ENCODE measurements at regions not wholly inside any gene's neighbourhood (a gene's known extent, or its start where the extent isn't known, plus 50 kb on each side); places are given as distances from the start of the nearest gene placed in this dataset.

DNA sequence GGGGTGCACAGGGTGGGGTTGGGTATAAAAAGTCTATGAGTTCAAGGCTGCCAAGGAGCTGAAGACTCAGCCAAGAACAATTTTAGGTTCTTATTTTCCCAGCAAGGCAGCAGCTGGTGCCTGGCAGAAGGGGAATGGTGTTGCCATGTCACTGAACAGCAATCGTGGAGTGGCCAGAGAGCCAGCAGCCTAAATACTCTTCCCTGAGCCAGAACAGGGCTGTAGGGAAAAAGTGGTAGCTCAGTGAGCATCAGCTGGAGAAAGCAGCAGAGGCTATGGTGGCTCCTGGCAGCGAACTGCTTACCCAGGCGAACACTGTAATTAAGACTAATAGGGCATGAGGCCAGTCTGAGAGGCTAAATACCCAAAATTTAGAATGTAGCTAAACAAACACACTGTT is 334.9 kb downstream of the RMST start:
- TF ChIP-seq, protein P1, sequence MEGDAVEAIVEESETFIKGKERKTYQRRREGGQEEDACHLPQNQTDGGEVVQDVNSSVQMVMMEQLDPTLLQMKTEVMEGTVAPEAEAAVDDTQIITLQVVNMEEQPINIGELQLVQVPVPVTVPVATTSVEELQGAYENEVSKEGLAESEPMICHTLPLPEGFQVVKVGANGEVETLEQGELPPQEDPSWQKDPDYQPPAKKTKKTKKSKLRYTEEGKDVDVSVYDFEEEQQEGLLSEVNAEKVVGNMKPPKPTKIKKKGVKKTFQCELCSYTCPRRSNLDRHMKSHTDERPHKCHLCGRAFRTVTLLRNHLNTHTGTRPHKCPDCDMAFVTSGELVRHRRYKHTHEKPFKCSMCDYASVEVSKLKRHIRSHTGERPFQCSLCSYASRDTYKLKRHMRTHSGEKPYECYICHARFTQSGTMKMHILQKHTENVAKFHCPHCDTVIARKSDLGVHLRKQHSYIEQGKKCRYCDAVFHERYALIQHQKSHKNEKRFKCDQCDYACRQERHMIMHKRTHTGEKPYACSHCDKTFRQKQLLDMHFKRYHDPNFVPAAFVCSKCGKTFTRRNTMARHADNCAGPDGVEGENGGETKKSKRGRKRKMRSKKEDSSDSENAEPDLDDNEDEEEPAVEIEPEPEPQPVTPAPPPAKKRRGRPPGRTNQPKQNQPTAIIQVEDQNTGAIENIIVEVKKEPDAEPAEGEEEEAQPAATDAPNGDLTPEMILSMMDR (conservative IDR thresholded peaks at IDR 0.05): no peak
- no peak overlapping the region for H3K27ac ChIP-seq

GRCh38 chr12:97800561-97800960 is 338.0 kb downstream of the RMST start:
- TF ChIP-seq, protein P1 (conservative IDR thresholded peaks at IDR 0.05): no peak
- H3K27ac ChIP-seq: no peak overlapping the region

DNA sequence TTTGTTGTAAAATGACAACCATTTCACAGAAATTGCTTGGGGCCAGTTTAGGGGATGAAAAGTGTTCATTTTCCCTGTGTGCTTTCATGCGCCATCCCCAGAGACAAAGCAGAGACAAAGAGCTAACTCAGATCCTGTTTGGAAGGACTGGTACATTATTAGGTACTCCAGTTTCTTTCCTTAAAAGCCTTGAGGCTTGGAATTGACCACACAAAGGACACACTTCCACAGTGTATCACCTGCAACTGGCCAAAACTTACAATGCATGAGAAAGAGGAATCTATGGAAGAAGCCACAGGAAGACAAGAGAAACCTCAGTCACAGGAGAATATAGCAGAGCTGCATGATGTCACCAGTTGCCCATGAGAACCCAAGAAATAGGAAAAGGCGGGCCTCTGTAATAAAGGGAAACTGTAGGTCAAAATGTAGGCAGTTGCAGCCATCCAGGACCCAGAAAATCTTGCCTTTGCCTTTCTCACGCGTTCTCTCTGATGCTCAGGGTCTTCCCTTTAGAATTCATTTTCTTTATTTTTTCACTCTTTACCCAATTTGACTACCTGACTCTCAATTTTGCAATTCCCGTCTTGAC is 339.0 kb downstream of the RMST start:
- no peak overlapping the region for H3K27ac ChIP-seq
- TF ChIP-seq, protein P1 (conservative IDR thresholded peaks at IDR 0.05): no peak

DNA sequence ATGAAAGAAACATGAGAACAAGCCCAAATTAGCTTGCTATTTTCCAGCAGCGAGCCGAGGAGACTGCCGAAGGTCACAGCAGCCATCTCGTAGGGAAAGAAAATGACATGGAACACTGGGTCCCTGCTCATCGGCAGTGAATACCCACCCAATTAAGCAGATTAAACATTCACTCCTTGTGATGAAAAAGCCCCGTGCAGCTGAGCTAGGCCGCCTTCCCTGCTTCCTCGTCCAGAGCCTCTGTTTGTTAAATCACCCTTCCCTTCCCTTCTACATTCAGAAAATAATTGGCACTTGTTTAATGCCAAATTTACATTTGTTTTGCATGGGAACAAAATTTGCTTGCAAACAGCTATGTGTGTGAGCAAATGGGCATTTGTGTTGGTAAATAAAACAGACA is 342.5 kb downstream of the RMST start:
- TF ChIP-seq, protein P1 (conservative IDR thresholded peaks at IDR 0.05): no peak
- no peak overlapping the region for H3K27ac ChIP-seq

DNA sequence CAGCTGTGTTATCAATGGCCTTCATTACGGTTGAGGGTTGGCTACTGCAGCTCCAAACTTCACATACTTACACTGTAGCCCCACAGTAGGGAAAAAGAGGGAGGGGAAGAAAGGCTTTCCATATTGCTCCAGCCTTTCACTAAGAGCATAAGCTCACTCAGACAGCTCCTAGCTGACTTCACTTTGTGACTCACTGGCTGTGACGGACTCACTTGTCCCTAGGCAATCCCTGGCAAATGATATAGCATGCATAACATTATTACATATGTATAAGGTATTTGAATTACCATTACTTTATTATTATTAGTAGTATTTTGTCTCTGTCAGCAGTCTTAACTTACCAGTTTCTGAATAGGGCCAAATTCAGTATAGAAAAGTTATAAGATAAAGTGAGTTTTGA is 350.7 kb downstream of the RMST start:
- no peak overlapping the region for H3K27ac ChIP-seq
- TF ChIP-seq, protein P1 (conservative IDR thresholded peaks at IDR 0.05): no peak

DNA sequence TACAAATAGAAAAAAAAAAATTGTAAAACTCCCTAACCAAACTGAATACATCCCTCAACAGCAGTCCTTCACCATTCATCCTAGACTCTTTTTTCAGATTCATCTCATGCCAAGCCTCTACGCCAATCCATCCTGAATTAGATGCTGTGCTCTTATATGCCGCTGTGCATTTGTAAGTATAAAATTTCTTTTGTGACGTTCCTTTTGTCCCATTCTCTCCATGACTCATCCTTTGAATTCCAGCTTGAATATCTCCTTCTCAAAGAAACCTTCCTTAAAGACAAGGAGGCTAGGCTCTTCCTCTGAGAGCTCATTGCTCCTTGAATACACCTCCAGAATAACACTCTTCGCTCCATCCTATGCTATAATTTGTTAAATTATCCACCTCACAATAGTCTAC is 359.2 kb downstream of the RMST start:
- H3K27ac ChIP-seq: no peak overlapping the region
- TF ChIP-seq, protein P1 (conservative IDR thresholded peaks at IDR 0.05): no peak

DNA sequence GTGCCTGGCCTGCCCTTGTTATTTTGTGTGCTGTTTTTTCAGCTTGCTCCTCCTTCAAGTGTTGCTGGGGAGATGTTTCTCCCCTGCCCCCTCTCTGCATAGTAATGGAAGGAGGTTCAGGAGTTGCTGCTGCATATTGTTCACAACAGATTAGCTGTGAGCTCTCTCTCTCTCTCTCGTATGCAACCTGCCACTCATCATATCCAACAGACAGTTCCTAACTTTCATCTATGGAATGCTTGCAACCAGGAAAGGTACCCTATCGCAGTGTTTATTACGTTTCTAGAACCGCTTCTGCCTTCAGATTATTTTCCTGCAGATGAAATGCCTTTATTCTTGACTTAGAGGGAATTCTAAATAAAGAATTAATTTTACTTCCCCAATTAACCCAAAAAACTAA is 372.9 kb downstream of the RMST start:
- H3K27ac ChIP-seq: no peak overlapping the region
- TF ChIP-seq, protein P1 (conservative IDR thresholded peaks at IDR 0.05): no peak
